C1 segment of cervical spinal cord (tissue), 14 donors: ENCODE measurements at regions not wholly inside any gene's neighbourhood (a gene's known extent, or its start where the extent isn't known, plus 50 kb on each side); places are given as distances from the start of the nearest gene placed in this dataset.

ENCODE experiments used
- DNase-seq, 14 donors: peaks; one replicate each; lab custom pipeline; 2025; lab: John Stamatoyannopoulos, UW

DNA sequence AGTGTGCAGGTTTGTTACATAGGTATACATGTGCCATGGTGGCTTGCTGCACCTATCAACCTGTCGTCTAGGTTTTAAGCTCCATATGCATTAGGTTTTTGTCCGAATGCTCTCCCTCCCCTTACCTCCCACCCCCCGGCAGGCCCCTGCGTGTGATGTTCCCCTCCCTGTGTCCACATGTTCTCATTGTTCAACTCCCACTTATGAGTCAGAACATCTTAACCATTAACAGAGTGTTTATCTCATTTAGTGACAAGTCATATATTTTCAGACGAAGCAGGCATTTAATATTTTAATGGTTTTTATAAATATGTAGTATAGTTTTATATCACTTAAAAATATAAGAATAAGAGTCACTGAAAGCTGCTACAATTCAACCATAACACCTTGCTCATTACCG lies 780.5 kb upstream of the ARGLU1 start:
- no peak for DNase-seq

DNA sequence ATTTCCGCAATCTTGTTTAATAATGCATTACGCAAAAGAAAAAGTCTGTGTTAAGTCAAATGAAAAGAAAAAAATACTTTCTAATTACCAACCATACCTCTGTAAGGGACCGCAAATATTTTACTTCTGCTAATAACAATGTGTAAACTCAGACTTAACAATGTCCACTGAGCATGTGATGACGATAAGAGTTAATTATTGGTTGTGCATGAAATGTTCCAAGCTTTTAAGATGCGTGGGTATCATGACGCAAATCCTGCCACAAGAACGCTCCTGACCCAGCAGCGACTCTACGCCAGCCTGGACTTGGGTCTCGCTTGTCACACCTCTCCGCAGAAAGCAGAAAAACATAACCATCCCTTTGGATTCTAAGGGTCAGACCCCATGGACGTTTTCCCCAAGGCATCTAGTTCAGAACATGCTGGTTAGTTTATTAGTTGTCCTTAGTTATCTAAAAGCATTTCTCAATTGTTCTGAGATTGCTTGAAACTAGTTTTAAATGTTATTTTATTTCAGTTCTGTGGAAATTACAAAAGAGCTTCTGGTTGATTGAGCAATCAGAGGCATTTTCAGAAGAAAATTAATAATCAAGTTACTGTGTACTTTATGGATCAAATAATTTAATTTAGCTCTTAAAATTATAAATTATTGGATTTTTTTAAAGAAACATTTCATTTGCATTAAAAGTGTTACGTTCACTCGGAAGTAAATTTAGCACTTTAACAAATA lies 779.9 kb upstream of the ARGLU1 start:
- no peak for DNase-seq

DNA sequence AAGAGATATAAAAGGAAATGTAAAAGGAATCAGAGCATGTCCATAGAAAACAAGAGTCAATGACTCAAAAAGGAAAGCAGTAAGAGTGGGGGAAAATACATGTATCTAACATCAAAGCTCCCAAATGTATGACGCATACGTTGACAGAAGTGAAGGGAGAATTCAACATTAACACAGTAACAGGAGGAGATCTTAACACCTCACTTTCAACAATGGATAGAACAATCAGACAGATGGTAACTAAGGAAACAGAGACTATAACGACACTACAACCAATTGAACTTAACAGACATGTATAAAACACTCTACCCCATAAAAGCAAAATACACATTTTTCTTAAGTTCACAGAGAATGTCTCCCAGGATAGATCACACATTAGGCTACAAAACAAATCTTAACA lies 774.8 kb upstream of the ARGLU1 start:
- DNase-seq = no peak

DNA sequence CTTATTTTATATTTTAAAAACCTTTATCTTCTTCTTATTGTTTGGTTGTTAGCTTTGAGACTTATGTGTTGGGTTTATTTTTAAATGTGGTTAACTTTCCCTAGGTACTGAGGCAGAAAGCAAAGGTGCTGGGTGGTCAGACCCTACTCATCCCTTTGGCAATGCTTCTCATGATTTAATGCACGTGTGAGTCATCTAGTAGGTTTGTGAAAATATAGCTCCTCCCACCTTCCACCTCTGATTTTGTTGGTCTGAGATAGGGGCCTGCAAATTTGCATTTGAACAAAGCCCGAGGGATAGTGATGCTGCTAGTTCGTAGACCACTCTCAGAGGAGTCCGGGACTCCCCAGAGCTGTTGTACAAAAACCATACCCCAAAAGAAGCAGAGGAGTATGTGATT lies 771.3 kb upstream of the ARGLU1 start:
- DNase-seq = no peak

DNA sequence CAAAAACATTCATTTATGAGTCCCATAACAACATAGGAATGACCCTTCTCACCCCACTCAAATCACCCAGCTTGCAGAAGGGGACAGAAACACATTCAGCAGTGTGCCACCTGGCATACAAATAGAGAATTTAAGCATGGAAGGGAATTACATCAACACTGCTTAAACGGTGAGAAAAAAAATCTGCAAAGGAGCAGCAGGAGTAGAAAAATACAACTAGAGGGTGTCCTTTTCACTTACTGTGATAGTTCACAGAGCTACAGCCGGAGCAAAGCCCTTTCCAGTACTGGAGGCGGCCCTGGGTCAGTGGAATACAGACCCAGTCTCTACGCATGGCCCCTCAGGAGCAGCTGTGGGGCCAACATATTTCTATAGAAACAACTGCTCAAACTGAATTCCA lies 764.3 kb upstream of the ARGLU1 start:
- no peak for DNase-seq

DNA sequence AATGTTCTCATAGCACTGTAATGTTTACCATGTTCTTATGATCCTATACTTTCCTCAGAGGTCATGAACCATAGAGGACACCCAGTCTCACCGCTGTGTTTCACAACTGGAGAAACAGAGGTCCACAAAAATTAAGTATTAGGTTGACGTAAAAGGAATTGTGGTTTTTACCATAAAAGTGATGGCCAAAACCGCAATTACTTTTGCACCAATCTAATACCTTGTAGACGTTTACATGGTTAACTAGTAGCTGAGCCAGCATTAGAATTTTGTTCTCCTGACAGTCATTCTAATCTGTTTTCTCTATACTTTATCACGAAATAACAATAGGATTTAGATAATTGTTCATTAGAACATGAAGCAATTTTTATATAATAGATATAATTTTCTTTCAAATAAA lies 763.4 kb upstream of the ARGLU1 start:
- DNase-seq = no peak

DNA sequence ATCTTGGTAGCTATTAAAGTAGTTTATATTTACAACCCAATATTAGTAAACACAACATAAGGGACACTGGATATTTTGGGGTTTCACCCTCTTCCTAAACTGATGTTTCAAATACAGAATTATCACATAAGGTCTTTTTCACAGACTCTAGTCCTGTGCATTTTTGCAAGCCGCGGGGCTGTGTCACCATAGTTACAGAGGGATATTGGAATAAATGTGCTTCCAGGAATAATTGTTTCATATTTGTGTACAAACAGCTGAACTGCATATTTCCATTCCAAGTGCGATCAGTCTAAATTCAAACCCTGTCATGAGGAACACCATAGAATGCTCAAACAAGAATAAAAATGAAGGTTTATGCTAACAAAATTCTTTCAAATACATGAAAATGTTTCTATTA lies 762.5 kb upstream of the ARGLU1 start:
- DNase-seq = no peak

DNA sequence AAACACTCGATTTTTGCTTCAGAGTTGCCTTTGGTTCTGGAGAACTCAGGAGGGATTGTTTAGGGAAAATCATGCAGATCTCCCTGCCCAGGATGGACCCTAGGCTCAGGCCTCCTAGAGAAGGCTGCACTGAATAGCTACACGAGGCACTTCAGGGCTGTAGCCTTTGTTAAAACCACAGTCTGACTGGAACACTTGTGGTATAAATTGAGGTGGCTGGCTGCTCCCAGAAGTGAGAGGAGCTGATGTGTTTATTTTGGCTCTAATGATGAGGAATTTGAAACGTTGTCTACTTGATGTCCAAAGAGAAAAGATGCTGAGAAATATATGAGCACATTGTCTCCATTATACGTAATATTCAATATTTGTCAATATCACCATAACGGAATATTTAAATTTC lies 762.1 kb upstream of the ARGLU1 start:
- no peak for DNase-seq

DNA sequence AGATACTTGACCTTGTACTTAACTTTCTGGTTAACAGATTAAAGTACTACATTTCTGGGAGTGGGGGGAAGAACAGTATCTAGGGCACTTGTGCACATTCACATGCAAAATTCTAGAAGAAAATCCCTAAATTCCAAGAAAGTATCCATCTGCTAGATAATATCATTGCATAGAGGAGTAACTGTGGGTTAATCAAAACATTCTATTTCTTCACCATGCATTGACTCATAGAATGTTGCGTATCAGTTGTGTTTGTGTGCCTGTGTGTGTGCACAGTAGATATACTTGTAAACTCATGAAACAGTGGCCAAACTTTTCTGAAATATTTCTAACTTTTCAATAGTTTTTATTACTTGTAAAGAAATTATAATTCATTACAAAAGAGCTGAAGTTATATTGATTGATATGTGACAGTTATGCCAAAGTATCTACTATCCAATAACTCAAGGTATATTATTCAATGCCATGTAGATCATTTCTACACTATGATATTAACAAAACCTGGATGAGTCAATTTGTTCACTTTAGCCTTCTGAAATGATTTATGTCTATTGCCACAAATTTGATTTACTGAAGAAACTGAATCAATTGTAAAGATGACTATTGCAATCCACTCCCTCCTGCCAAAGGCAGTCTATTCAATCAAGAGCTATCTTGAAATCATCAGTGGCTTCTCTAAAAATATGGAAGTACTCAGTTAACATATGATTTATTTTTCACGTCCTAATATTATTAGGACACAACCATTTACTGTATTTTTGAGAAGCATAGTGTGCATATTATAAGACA lies 756.7 kb upstream of the ARGLU1 start:
- DNase-seq = no peak

DNA sequence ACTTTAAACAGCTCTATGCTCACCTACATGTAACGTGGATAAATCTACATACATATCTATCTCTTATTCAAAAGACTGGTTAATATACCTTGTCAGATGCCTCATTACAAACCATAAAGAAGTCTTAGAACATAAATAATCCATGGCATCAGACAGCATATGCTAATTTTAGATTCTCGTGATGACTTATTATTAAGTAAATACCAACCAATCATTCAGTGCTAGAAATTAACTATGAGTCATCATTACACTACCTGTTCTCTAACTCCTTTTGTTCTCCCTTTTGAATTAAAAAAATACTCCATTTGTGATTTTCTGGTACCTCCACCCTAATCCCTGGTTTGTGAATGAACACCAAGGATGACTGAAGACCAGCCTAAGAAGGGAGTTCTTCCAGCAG lies 754.3 kb upstream of the ARGLU1 start:
- DNase-seq = no peak

DNA sequence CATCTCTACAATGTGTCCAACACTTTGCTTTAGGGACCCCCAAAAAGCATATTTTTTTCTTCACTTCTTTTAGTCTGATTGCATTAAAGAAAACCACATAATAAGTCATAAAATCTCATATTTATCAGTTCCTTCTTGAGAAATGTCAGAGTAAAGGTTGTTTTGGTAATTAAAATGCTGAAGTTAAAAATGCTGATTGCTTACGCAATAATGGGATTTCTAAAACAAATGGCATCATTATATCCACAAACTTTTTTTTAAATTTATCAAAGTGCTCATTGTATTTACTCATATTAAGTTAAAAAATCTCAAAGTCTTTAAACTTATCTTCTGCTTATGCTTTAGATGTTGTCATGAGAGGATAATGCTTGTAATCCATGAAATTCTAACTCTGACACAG lies 737.2 kb upstream of the ARGLU1 start:
- no peak for DNase-seq

DNA sequence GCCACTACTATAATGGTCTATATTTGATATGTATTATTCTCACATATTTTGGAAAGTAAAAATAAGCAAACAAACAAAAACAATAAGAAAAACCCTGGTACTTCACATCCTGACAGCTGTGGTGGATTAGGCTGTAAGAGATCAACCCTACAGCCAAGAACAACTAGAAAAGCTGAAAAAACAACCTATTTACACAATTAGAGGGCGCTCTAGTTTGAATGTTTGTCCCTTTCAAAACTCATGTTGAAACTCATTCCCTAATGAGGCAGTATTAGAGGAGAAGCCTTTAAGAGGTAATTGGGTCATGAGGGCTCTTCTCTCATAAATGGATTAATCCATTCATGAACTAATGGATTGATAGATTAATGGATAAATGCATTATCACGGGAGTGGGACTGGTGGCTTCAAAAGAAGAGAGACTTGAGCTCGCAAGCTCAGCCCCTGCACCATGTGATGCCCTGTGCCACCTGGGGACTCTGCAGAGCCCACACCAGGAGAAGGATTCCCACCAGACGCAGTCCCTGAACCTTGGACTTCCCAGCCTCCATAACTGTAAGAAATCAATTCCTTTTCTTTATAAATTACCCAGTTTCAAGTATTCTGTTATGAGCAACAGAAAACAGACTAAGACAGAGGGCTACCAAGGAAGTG lies 733.9 kb upstream of the ARGLU1 start:
- DNase-seq = no peak

DNA sequence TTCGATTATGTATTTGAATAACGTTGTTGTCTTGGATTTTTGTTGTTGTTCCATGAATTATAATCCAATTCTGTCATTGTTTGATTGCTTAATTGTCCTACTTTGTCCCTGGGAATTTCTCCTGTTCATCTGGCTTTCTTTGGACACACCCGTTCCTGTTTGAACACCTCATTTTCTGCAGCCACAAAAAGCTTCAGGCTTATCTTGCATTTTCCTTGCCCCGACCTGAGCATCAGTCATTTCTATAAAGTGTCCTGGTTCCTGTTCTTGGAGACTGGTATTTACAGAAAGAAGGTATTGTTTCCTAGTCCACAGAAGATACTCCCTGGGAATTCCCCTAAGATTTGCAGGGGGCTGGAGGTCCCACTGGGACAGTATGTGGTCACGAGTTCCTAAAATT lies 731.8 kb upstream of the ARGLU1 start:
- DNase-seq = no peak

DNA sequence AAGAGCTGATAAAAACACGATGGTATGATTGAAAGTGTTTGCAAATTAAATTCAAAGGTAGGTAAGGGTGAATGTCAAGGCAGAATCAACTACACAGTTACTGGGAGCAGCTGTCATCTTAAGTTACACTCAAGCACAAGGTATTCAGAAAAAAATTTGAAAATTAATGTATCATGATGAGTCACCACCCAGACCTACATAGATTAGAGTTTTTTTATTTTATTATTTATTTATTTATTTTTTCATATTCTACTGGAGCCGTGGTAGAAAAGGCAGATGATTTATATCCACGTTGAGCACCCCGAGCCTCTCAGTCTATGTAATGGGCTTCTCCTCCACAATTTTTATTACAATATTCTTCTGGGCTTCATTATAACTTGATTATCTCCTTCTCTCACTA lies 728.9 kb upstream of the ARGLU1 start:
- DNase-seq = no peak

DNA sequence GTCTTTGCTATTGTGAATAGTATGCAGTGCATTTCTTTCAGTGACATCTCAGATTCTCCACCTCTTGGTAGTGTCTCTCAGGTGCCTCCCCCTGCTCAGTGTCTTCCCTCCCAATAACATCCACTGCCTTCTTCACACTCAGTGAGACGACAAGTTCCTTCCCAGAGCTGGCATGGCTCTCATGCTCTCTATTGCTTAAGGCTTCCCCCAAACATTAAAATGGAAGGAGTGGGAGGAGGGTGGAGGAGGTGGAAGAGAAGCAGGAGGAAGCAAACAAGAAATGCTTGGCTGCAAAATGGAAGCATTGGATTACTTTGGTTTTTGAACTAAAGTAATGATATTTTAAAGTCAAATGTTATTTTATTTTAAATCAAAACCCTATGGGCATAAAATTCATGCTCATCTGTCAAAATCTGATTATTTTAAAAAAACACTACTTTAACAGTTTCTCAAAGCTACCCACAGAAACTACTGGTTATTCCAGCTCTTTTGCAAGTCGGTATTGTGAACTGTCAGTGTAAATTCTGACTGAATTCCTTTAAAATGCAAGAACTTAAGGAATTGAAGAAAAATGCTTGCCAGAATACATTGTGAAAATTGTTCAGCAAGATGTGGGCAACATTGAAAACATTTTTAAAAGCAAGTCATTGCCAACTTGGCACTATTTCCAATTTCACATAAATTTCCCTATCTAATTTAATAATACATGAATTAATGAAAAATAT lies 727.6 kb upstream of the ARGLU1 start:
- DNase-seq = no peak

DNA sequence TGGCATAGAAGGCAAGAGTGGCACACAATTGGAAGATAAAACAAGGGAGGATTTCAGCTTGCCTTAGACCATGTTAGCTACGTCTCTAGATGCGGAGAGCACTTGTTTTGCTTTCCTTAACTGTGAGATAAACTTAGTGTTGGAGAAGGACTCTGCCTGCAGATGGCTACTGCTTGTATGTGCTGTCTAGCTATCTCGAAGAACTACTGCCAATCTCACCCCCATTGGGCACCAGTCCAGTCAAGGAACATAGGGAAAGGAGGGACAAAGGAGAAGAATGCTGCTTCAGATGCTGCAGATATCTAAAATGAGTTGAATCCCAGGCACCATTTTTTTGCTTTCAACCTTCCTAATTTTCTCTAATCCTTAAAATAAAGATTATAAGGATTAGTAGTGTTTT lies 726.0 kb upstream of the ARGLU1 start:
- no peak for DNase-seq

DNA sequence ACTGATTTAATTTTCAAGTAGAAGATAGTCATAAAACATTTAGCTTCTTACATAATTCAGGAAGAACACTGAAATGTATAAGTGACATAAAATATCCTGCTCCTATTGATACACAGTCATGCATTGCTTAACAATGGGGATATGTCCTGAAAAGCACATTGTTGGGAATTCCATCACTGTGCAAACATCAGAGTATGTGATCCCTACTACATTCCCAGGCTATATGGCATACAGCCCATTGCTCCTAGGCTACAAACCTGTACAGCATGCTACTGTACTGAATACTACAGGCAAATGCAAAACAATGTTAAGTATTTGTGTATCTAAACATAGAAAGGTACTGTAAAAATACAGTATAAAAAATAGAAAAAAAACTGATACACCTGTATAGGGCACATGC lies 723.9 kb upstream of the ARGLU1 start:
- DNase-seq = no peak

DNA sequence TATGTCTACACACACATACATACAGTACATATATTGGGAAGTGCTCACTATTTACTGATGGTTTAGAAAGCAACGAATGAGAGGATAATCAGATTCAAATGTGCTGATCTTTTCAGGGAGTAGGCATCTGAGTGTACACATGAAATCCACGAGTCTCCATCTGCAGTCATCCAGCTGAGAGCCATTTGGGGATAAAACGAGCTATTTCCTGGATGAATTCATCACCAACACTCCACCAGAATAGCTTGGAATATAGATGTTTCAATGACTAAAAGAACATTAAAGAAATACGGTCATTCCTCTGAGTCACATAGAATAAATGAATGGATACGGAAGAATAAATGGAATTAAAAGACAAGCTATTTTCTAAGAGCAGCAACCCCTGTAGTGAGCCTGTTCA lies 721.6 kb upstream of the ARGLU1 start:
- no peak for DNase-seq

DNA sequence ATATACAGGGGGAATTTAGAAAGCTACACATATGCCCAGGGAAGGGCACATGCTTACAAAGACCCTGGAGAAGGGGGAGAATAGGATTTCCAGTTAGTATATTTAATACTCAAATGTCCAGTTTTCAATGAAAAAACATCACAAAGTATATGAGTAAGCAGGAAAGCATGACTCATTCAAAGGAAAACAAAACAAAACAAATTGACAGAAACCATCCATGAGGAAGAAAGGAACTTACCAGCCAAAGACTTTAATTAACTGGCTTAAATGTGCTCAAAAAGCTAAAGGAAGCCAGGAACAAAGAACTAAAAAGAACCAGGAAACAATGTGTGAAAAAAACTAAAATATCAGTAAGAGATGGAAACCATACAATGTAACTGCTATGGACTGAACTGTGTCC lies 716.2 kb upstream of the ARGLU1 start:
- no peak for DNase-seq

DNA sequence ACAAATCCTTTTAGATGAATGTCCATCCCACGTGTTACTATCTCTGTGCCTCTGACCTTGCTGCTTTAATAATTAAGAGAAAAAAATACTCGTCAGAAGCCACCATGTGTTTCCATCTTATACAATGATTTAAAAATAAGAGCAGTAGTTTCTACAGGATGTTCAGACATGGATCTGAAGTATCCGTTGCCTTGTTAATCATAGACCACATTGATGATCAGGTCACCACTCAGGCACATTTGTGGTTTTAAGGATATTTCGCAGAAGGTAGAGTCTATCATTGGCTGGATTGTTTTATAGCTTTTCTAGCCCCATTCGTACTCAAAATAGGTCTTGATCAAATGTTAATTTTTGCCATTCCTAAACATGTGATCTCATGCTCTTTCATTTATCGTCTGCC lies 710.0 kb upstream of the ARGLU1 start:
- DNase-seq = no peak

DNA sequence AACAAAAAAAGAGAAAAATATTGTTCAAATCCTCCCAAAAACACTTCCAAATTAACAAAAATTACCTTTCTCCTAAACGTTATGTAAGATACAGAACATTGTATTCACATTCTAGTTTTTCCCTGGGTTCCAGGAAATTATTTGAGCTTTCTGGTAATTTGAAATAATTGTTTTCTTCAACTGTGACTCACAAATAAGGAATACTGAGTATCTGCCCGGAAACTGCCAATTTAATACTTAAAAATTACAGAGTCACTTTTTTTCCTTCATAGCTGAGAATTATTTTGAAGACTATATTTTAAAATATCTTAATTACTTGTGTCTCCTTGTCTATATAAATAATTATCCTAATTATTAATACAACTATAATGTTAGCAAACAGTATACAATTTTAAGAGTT lies 709.0 kb upstream of the ARGLU1 start:
- no peak for DNase-seq

DNA sequence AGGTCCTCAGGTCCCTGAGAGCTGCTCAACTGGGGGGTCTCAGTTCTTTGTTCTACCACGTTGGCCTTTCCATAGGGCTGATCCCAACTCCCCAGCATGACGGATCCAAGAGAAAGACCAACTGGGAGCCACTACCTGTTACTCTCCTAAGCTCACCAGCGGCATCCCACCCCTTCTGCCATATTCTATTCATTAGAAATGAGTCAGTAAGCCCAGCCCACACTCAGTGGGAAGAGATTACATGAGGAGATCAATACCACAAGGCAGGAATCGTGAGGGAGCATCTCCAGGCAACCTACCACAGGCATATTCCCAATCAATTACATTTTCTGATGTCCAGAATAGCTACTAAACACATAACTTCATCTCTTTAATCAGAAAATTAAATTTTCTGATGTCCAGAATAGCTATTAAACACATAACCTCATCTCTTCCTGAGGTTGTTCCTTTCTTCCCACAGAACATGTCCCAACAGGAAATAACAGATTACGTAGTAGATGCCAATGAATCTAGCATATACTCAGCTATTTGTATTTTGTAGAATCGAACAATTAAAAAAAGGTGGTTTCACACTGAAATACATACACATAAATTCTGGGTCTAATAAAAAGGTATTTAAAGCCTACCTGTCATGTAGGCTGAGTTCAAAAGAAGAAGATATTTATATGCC lies 708.1 kb upstream of the ARGLU1 start:
- DNase-seq = no peak
